Spleen (tissue), 11 donors: ENCODE measurements at regions not wholly inside any gene's neighbourhood (a gene's known extent, or its start where the extent isn't known, plus 50 kb on each side); places are given as distances from the start of the nearest gene placed in this dataset.

Experiments used
- DNase-seq: peaks from one replicate; pipeline ENCODE4 v3.0.0-alpha.2; 2020
- H3K27ac ChIP-seq, 8 donors: fragments of 200-600 bp; sonication (generic) in 7 of 8; 1 replicate in 4 of 8; 2 replicates in 4 of 8; pipeline versions ENCODE4 v1.5.0 to v1.8.0; 2016 to 2021; ENCODE audit warnings: inconsistent platforms in 4 of 8, mild to moderate bottlenecking in 4 of 8, moderate library complexity in 1 of 8
- H3K27me3 ChIP-seq, 7 donors: fragments of 200-600 bp; sonication (generic) in 6 of 7; replicated peaks in 1 of 7; 1 replicate in 4 of 7; 2 replicates in 3 of 7; pipeline versions ENCODE4 v1.5.0 to v1.8.0; 2016 to 2021; ENCODE audit warnings: inconsistent platforms in 3 of 7, mild to moderate bottlenecking in 1 of 7
- H3K36me3 ChIP-seq, 6 donors: fragments of 200-600 bp; sonication (generic) in 5 of 6; 1 replicate in 4 of 6; 2 replicates in 2 of 6; pipeline versions ENCODE4 v1.5.0 to v1.8.0; 2016 to 2021; ENCODE audit warnings: inconsistent platforms in 2 of 6
- H3K4me1 ChIP-seq, 6 donors: fragments of 200-600 bp; sonication (generic) in 5 of 6; 1 replicate in 3 of 6; 2 replicates in 3 of 6; pipeline versions ENCODE4 v1.5.0 to v1.8.0; 2016 to 2021; ENCODE audit warnings: inconsistent platforms in 3 of 6
- H3K4me3 ChIP-seq, 8 donors: fragments of 200-600 bp; sonication (generic) in 7 of 8; 1 replicate in 4 of 8; 2 replicates in 4 of 8; pipeline versions ENCODE4 v1.5.0 to v1.8.0; 2016 to 2021; ENCODE audit warnings: inconsistent platforms in 4 of 8, mild to moderate bottlenecking in 4 of 8, moderate library complexity in 2 of 8
- H3K9me3 ChIP-seq, 8 donors: fragments of 200-600 bp; sonication (generic) in 7 of 8; 1 replicate in 4 of 8; 2 replicates in 4 of 8; pipeline versions ENCODE4 v1.5.0 to v1.8.0; 2016 to 2021; ENCODE audit warnings: inconsistent platforms in 4 of 8
- CTCF ChIP-seq, 11 experiments: fragments of 200-600 bp in 7 of 11; fragments of 450-650 bp in 4 of 11; sonication (generic) in 4 of 11; IDR thresholded peaks in 8 of 11; conservative IDR thresholded peaks in 3 of 11; 1 replicate in 7 of 11; 2 replicates in 4 of 11; pipeline versions ENCODE4 v1.4.0 to v1.8.0; 2016 to 2021; ENCODE audit warnings: antibody characterized with exemption in 11 of 11, inconsistent platforms in 4 of 11, mild to moderate bottlenecking in 1 of 11
- POLR2A ChIP-seq, 3 donors: fragments of 450-650 bp; IDR thresholded peaks; one replicate each; pipeline ENCODE4 v1.5.1; 2017; ENCODE audit warnings: antibody characterized with exemption in 3 of 3, mild to moderate bottlenecking in 1 of 3
- POLR2AphosphoS5 ChIP-seq, 3 donors: sonication (generic); formaldehyde crosslinking; IDR thresholded peaks; one replicate each; pipeline ENCODE4 v1.5.1; 2017; ENCODE audit warnings: antibody characterized with exemption in 3 of 3
- WGBS, 5 donors: extraction: QIAGEN DNeasy Blood & Tissue Kit in 3 of 5; methylation state at CpG; one replicate each; pipeline versions ENCODE4 v1.1.5 to v1.1.7; 2013 to 2018; 5-methylcytosine and 5-hydroxymethylcytosine counted together
- intact Hi-C: fragments of 100-400 bp; cut with DNase I; formaldehyde crosslinking; loops from one replicate; pipeline ENCODE4 v1.15.0; 2023; ENCODE audit warnings: low total_unique reads
- donor health status: healthy with polysubstance abuse.
- donor health status: DM: no; HTN: no; CAD: no; lungs with moderate emphysema.
- donor health status: DM: no; HTN: no; CAD: no.
- donor health status: Bipolar disorder and iron deficiency.
- donor health status: healthy.
- donor health status: DM: no; HTN: no; CAD: no.
- donor health status: DM: yes; HTN: yes; CAD: no.

GRCh38 chr13:91126806-91127205, 220.7 kb upstream of the MIR17HG start:
- no peaks in the 10 kb centered on the region for H3K9me3 ChIP-seq
- no peak overlapping the region for H3K27ac ChIP-seq
- no peak for TF ChIP-seq POLR2AphosphoS5 (IDR thresholded peaks at IDR 0.05)
- TF ChIP-seq POLR2A (IDR thresholded peaks at IDR 0.05), result no peak
- no peak for TF ChIP-seq CTCF (IDR thresholded peaks at IDR 0.05 in 8 of 11, conservative IDR thresholded peaks at IDR 0.05 in 3 of 11)
- H3K27me3 ChIP-seq, result no peaks in the 10 kb centered on the region
- H3K4me3 ChIP-seq, result no peak overlapping the region
- H3K36me3 ChIP-seq, result no peaks in the 10 kb centered on the region
- no peaks in the 10 kb centered on the region for H3K4me1 ChIP-seq
- DNase-seq, result no peak
- intact Hi-C loops, result no loop called here
- 58 to 78% (median 67%) methylated on average over 4 of the region's 4 CpGs for WGBS, 5 donors

GRCh38 chr13:91127995-91128394, 219.5 kb upstream of the MIR17HG start:
- H3K36me3 ChIP-seq, result no peaks in the 10 kb centered on the region

GRCh38 chr13:91132381-91132780, 215.1 kb upstream of the MIR17HG start:
- H3K9me3 ChIP-seq, result no peaks in the 10 kb centered on the region
- 88 to 96% (median 91%) methylated on average over 4 of the region's 4 CpGs for WGBS, 5 donors
- H3K36me3 ChIP-seq, result no peaks in the 10 kb centered on the region
- no peak for TF ChIP-seq POLR2AphosphoS5 (IDR thresholded peaks at IDR 0.05)
- TF ChIP-seq POLR2A (IDR thresholded peaks at IDR 0.05), result no peak
- TF ChIP-seq CTCF (IDR thresholded peaks at IDR 0.05 in 8 of 11, conservative IDR thresholded peaks at IDR 0.05 in 3 of 11), result no peak
- peaks cover 0 to 5% (median 0%) of the 10 kb centered on the region in 6 donors for H3K4me1 ChIP-seq
- H3K27ac ChIP-seq, result no peak overlapping the region
- DNase-seq, result no peak
- no peaks in the 10 kb centered on the region for H3K27me3 ChIP-seq
- intact Hi-C loops, result no loop called here
- H3K4me3 ChIP-seq, result no peak overlapping the region

More at GRCh38 chr13:91127995-91128394, 219.5 kb upstream of the MIR17HG start:
- no peak overlapping the region for H3K27ac ChIP-seq
- H3K4me1 ChIP-seq, result no peaks in the 10 kb centered on the region
- H3K4me3 ChIP-seq, result no peak overlapping the region
- 86 to 100% (median 91%) methylated on average over 1 of the region's 1 CpG for WGBS, 5 donors
- no peaks in the 10 kb centered on the region for H3K27me3 ChIP-seq
- H3K9me3 ChIP-seq, result no peaks in the 10 kb centered on the region
- intact Hi-C loops, result no loop called here
- TF ChIP-seq POLR2A (IDR thresholded peaks at IDR 0.05) (no peak), POLR2AphosphoS5 (IDR thresholded peaks at IDR 0.05) (no peak), CTCF (IDR thresholded peaks at IDR 0.05 in 8 of 11, conservative IDR thresholded peaks at IDR 0.05 in 3 of 11) (no peak)
- DNase-seq, result no peak

GRCh38 chr13:91132786-91133185, 214.7 kb upstream of the MIR17HG start:
- Histone ChIP-seq H3K27ac (no peak overlapping the region), H3K36me3 (no peaks in the 10 kb centered on the region), H3K4me1 (peaks cover 0 to 5% (median 0%) of the 10 kb centered on the region in 6 donors), H3K27me3 (no peaks in the 10 kb centered on the region), H3K9me3 (no peaks in the 10 kb centered on the region), H3K4me3 (no peak overlapping the region)
- 53 to 74% (median 54%) methylated on average over 7 of the region's 7 CpGs for WGBS, 5 donors
- intact Hi-C loops, result no loop called here
- no peak for DNase-seq
- no peak for TF ChIP-seq POLR2AphosphoS5 (IDR thresholded peaks at IDR 0.05)
- TF ChIP-seq POLR2A (IDR thresholded peaks at IDR 0.05), result no peak
- TF ChIP-seq CTCF (IDR thresholded peaks at IDR 0.05 in 8 of 11, conservative IDR thresholded peaks at IDR 0.05 in 3 of 11), result no peak
